Testis (tissue), 2 donors: ENCODE measurements at regions not wholly inside any gene's neighbourhood (a gene's known extent, or its start where the extent isn't known, plus 50 kb on each side); places are given as distances from the start of the nearest gene placed in this dataset.

Experiments
- DNase-seq: peaks from one replicate; pipeline ENCODE4 v3.0.0-alpha.2; 2019
- H3K27ac ChIP-seq, 2 donors: fragments of 200-600 bp; sonication (generic); one replicate each; pipeline ENCODE4 v1.5.1; 2019
- H3K27me3 ChIP-seq: fragments of 200-600 bp; sonication (generic); one replicate; pipeline ENCODE4 v1.5.1; 2019
- H3K36me3 ChIP-seq: fragments of 200-600 bp; sonication (generic); one replicate; pipeline ENCODE4 v1.5.1; 2017; ENCODE audit warnings: low read depth; ENCODE audit errors: missing control alignments
- H3K4me1 ChIP-seq: fragments of 200-600 bp; sonication (generic); one replicate; pipeline ENCODE4 v1.5.1; 2019
- H3K4me3 ChIP-seq, 2 donors: fragments of 200-600 bp; sonication (generic); one replicate each; pipeline ENCODE4 v1.5.1; 2017 to 2019
- H3K9me3 ChIP-seq: fragments of 200-600 bp; sonication (generic); one replicate; pipeline ENCODE4 v1.5.1; 2017
- POLR2A ChIP-seq: fragments of 450-650 bp; IDR thresholded peaks from one replicate; pipeline ENCODE4 v1.6.1; 2017; ENCODE audit warnings: antibody characterized with exemption, mild to moderate bottlenecking, moderate library complexity
- WGBS, 2 donors: methylation state at CpG; one replicate each; pipeline ENCODE4 v1.1.5; 2018; 5-methylcytosine and 5-hydroxymethylcytosine counted together
- intact Hi-C: fragments of 100-400 bp; cut with DNase I; formaldehyde crosslinking; loops from one replicate; pipeline ENCODE4 v1.15.1; 2023; ENCODE audit warnings: low total_unique reads
- TF ChIP-seq, protein P1 (sequence below), 3 experiments: fragments of 450-650 bp in 2 of 3; fragments of 200-600 bp in 1 of 3; sonication (generic) in 1 of 3; IDR thresholded peaks; one replicate each; pipeline ENCODE4 v1.5.1; 2016 to 2019; ENCODE audit warnings: antibody characterized with exemption in 3 of 3, mild to moderate bottlenecking in 2 of 3, moderate library complexity in 1 of 3

DNA sequence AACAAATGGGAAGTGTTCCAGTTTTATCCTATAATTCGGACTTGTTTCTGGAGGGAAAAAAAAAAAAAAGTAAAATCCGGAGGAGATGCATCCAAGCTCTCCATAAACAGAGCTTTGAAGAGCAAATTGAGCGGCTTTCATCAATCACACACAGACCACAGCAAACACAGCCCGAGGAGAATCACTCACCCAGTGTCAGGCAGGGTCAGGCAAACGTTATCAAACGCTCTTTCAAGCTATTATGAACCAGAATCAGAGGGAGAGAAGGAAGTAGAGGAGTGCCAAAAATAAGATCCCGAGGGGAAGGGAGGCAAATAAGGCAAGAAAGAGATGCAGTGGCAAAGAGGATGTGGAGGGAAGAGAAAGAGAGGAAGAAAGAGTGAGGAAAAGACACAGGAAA lies 188.3 kb upstream of the CAMK1G start:
- Histone ChIP-seq H3K4me1 (no peaks in the 10 kb centered on the region), H3K4me3 (no peak overlapping the region), H3K36me3 (no peaks in the 10 kb centered on the region), H3K27me3 (no peaks in the 10 kb centered on the region), H3K9me3 (no peaks in the 10 kb centered on the region), H3K27ac (no peak overlapping the region)
- TF ChIP-seq, protein P1, sequence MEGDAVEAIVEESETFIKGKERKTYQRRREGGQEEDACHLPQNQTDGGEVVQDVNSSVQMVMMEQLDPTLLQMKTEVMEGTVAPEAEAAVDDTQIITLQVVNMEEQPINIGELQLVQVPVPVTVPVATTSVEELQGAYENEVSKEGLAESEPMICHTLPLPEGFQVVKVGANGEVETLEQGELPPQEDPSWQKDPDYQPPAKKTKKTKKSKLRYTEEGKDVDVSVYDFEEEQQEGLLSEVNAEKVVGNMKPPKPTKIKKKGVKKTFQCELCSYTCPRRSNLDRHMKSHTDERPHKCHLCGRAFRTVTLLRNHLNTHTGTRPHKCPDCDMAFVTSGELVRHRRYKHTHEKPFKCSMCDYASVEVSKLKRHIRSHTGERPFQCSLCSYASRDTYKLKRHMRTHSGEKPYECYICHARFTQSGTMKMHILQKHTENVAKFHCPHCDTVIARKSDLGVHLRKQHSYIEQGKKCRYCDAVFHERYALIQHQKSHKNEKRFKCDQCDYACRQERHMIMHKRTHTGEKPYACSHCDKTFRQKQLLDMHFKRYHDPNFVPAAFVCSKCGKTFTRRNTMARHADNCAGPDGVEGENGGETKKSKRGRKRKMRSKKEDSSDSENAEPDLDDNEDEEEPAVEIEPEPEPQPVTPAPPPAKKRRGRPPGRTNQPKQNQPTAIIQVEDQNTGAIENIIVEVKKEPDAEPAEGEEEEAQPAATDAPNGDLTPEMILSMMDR (IDR thresholded peaks at IDR 0.05): no peak
- no peak for TF ChIP-seq POLR2A
- intact Hi-C loops: no loop called here
- DNase-seq: no peak
- 43 to 46% methylated on average over 7 of the region's 7 CpGs for WGBS, 2 donors

DNA sequence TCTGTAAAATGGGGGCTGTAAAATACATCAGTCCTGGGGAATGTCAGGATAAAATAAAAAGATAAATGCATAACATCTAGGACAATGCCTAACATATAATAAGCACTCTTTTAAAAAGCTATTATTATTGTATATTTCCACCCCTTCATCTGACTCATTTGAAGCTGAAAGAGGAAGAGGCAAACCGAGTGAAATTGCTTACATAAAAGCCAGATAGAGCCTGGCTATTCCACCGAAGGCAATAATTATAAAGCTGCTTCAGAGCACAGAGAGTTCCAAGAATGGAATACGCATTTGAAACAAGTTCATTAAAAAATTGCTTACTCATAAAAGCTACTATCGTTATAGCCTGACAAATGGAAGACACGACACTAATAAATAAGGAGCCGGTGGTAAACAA lies 186.1 kb upstream of the CAMK1G start:
- no peaks in the 10 kb centered on the region for H3K36me3 ChIP-seq
- H3K27ac ChIP-seq: no peak overlapping the region
- no peak overlapping the region for H3K4me3 ChIP-seq
- WGBS, 2 donors: 31 to 57% methylated on average over 6 of the region's 6 CpGs
- H3K4me1 ChIP-seq: no peaks in the 10 kb centered on the region
- no peak for DNase-seq
- TF ChIP-seq, protein P1 (IDR thresholded peaks at IDR 0.05): no peak
- TF ChIP-seq POLR2A: no peak
- intact Hi-C loops: no loop called here
- H3K27me3 ChIP-seq: no peaks in the 10 kb centered on the region
- no peaks in the 10 kb centered on the region for H3K9me3 ChIP-seq

DNA sequence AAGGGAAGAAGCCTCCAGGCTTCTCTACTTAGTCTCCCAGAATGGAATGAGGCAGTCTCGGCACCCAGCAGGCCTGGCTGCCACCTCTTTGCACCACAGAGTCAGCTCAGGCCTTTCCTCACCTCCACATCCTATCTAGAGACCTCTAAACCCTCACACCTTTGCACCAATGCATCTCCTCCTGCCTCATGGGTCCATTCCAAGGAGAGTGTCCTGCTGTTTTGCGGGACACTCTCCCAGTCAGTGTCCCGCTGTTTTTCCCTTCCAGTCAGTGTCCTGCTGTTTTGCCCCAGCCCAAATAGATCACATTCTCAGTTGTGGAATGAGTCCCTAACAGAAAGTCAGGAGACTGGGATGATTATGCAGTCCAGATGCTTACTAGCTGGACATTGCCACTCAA lies 185.6 kb upstream of the CAMK1G start:
- Histone ChIP-seq H3K36me3 (no peaks in the 10 kb centered on the region), H3K27ac (no peak overlapping the region), H3K4me1 (no peaks in the 10 kb centered on the region), H3K27me3 (no peaks in the 10 kb centered on the region), H3K4me3 (no peak overlapping the region), H3K9me3 (no peaks in the 10 kb centered on the region)
- intact Hi-C loops: no loop called here
- 85 to 91% methylated on average over 3 of the region's 3 CpGs for WGBS, 2 donors
- DNase-seq: no peak
- TF ChIP-seq POLR2A: no peak
- TF ChIP-seq, protein P1 (IDR thresholded peaks at IDR 0.05): no peak

DNA sequence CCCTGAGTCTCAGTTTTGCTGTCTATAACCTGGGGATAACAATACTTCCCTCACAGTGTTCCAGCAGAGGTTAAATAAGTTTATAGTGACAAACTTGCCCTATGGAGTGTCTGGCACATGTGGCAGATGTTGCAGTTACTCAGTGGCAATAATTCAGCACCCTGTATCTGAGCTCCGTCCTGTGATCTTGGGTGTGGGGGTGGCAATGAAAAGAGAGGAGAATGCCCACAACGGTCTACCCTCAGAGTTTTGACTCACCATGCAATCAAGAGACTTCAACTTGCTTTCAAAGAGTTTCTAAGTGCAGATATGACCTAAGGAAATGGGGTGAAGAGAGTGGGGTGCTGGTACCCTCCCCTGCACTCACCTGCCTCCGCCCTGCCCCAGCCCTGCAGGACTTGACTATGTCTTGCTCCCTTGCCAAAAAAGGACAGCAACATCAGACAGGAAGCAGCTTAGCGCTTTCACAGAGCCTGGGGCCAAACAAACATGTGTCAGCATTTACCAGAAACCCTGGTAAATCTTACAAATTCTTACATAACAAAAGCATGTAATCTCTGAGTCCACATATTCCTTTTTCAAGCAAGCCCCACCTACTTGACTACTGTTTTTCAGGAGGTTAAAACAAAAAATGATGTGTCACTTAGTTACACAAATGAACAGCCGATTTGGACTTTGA lies 185.1 kb upstream of the CAMK1G start:
- no peaks in the 10 kb centered on the region for H3K36me3 ChIP-seq
- no peaks in the 10 kb centered on the region for H3K27me3 ChIP-seq
- H3K4me3 ChIP-seq: no peak overlapping the region
- no peaks in the 10 kb centered on the region for H3K4me1 ChIP-seq
- no peaks in the 10 kb centered on the region for H3K9me3 ChIP-seq
- intact Hi-C loops: no loop called here
- no peak overlapping the region for H3K27ac ChIP-seq
- 65 to 66% methylated on average over 5 of the region's 5 CpGs for WGBS, 2 donors
- TF ChIP-seq POLR2A: no peak
- DNase-seq: no peak

DNA sequence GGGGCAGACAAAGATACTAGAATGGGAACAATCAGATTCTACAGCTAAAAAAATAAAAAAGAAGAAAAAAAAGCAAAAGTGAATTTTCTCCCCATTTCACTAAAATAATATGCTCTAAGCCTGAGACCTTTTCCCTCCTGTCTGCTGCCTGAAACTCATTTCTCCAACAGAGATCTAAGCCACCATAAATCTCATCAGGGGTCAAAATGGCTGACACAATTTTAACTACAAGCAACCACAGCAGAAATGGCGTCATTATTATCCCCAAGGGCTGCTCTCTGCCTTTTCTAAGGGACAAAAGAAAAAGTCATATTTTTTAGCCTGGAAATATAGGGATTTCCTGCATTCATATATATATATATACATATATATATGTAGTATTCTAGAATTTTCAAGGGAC lies 183.7 kb upstream of the CAMK1G start:
- Histone ChIP-seq H3K36me3 (no peaks in the 10 kb centered on the region), H3K9me3 (no peaks in the 10 kb centered on the region), H3K27ac (no peak overlapping the region), H3K4me3 (no peak overlapping the region), H3K4me1 (no peaks in the 10 kb centered on the region), H3K27me3 (no peaks in the 10 kb centered on the region)
- TF ChIP-seq, protein P1 (IDR thresholded peaks at IDR 0.05): no peak
- no peak for TF ChIP-seq POLR2A
- no peak for DNase-seq
- intact Hi-C loops: no loop called here
- 74 to 93% methylated on average over 1 of the region's 1 CpG for WGBS, 2 donors
